Mesendoderm (in vitro differentiated cells): ENCODE measurements at regions not wholly inside any gene's neighbourhood (a gene's known extent, or its start where the extent isn't known, plus 50 kb on each side); places are given as distances from the start of the nearest gene placed in this dataset.

Source experiments
- DNase-seq: peaks from one replicate; pipeline ENCODE4 v3.0.0; 2013
- H2AK5ac ChIP-seq: 2 replicates; pipeline ENCODE4 v1.6.1; 2013; ENCODE audit warnings: low read length, inconsistent platforms
- H2BK120ac ChIP-seq: 2 replicates; pipeline ENCODE4 v1.6.1; 2013; ENCODE audit warnings: low read depth, mild to moderate bottlenecking, low read length, moderate library complexity, mixed read lengths
- H2BK15ac ChIP-seq: replicated peaks from 2 replicates; pipeline ENCODE4 v1.6.1; 2013; ENCODE audit warnings: low read depth, mild to moderate bottlenecking, moderate library complexity
- H2BK5ac ChIP-seq: 2 replicates; pipeline ENCODE4 v1.6.1; 2013; ENCODE audit warnings: low read length, inconsistent platforms
- H3K18ac ChIP-seq: 2 replicates; pipeline ENCODE4 v1.6.1; 2013; ENCODE audit warnings: mild to moderate bottlenecking, low read length, mixed read lengths
- H3K23ac ChIP-seq: one replicate; pipeline ENCODE4 v1.6.1; 2013; ENCODE audit warnings: low read length
- H3K27ac ChIP-seq: 2 replicates; pipeline ENCODE4 v1.5.1; 2013; ENCODE audit warnings: low read depth, mild to moderate bottlenecking, inconsistent platforms, low read length, moderate library complexity
- H3K27me3 ChIP-seq: 2 replicates; pipeline ENCODE4 v1.6.1; 2013; ENCODE audit warnings: low read length, control low read depth, mild to moderate bottlenecking, inconsistent platforms; ENCODE audit not compliant: insufficient read depth, poor library complexity
- H3K36me3 ChIP-seq: 2 replicates; pipeline ENCODE4 v1.6.1; 2013; ENCODE audit warnings: low read length, inconsistent platforms; ENCODE audit not compliant: control insufficient read depth, insufficient read depth
- H3K4ac ChIP-seq: one replicate; pipeline ENCODE4 v1.6.1; 2013; ENCODE audit warnings: low read depth, mild to moderate bottlenecking, low read length, moderate library complexity
- H3K4me1 ChIP-seq: 2 replicates; pipeline ENCODE4 v1.6.1; 2013; ENCODE audit warnings: low read depth, low read length, inconsistent platforms; ENCODE audit not compliant: control insufficient read depth
- H3K4me2 ChIP-seq: 2 replicates; pipeline ENCODE4 v1.6.1; 2013; ENCODE audit warnings: low read length
- H3K4me3 ChIP-seq: 2 replicates; pipeline ENCODE4 v1.5.1; 2013; ENCODE audit warnings: mild to moderate bottlenecking, low read length
- H3K56ac ChIP-seq: one replicate; pipeline ENCODE4 v1.6.1; 2013; ENCODE audit warnings: low read length
- H3K79me1 ChIP-seq: 2 replicates; pipeline ENCODE4 v1.6.1; 2013; ENCODE audit warnings: low read length, inconsistent platforms
- H3K79me2 ChIP-seq: 2 replicates; pipeline ENCODE4 v1.6.1; 2013; ENCODE audit warnings: mild to moderate bottlenecking, low read length; ENCODE audit not compliant: control insufficient read depth, insufficient read depth
- H3K9ac ChIP-seq: 2 replicates; pipeline ENCODE4 v1.6.1; 2013; ENCODE audit warnings: low read length, inconsistent platforms
- H4K5ac ChIP-seq: one replicate; pipeline ENCODE4 v1.6.1; 2013; ENCODE audit warnings: low read length
- H4K8ac ChIP-seq: one replicate; pipeline ENCODE4 v1.6.1; 2013; ENCODE audit warnings: low read depth, mild to moderate bottlenecking, control low read depth, low read length, moderate library complexity
- WGBS: extraction: QIAGEN DNeasy Blood & Tissue Kit; methylation state at CpG from one replicate; pipeline ENCODE4 v1.1.7; 2013; ENCODE audit warnings: low lambda C conversion rate, missing lambda C conversion rate; ENCODE audit not compliant: insufficient coverage; ENCODE audit errors: extremely low coverage; 5-methylcytosine and 5-hydroxymethylcytosine counted together

DNA sequence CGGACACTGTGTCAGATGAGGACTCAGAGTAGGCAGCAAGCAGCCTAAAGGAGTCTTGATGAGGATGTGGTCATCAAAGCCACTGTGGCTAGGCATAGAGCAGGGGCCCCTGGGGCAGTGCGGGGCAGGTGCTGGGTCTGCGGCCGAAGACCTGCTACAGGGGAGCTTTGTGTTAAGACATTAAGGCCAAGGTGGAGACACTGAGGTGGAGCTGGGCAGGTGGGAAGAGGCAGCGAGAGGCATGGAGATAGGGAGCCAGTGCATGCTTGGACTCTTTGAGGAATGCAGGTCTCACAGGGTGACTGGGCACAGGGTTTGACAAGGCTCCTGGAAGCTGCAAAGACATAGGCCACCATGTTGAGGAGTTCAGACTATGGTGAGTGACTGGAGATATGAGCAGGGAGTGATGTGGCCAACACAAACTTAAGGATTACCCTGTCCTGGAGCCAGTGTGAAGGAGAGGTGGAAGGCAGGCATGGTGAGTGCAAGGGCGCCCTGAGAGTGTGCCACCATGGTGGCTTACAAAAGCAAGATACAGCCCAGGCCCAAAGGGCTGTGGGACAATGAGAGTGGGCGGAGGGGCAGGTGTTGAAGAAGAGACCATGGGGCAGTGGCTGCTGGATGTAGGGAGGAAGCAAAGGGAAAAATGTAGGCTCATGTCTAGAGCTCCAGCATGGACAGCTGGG, 450.9 kb upstream of the HS6ST1 start:
- H3K4me3 ChIP-seq, result no peak overlapping the region
- no peak for DNase-seq
- no peak overlapping the region for H3K23ac ChIP-seq
- H2AK5ac ChIP-seq, result no peak overlapping the region
- H3K4me2 ChIP-seq, result no peak overlapping the region
- no peak overlapping the region for H4K5ac ChIP-seq
- no peak overlapping the region for H3K27ac ChIP-seq
- no peak overlapping the region for H3K18ac ChIP-seq
- H2BK15ac ChIP-seq, result no peak overlapping the region
- no peaks in the 10 kb centered on the region for H3K36me3 ChIP-seq
- H3K27me3 ChIP-seq, result no peaks in the 10 kb centered on the region
- H3K79me2 ChIP-seq, result no peaks in the 10 kb centered on the region
- no peaks in the 10 kb centered on the region for H3K79me1 ChIP-seq
- WGBS, result no CpG with 5 or more reads among the region's 7 CpGs
- H3K4ac ChIP-seq, result no peak overlapping the region
- no peak overlapping the region for H4K8ac ChIP-seq
- no peaks in the 10 kb centered on the region for H3K4me1 ChIP-seq
- no peak overlapping the region for H2BK120ac ChIP-seq
- no peak overlapping the region for H3K9ac ChIP-seq
- no peak overlapping the region for H2BK5ac ChIP-seq
- no peak overlapping the region for H3K56ac ChIP-seq

GRCh38 chr2:128770143-128771085, 451.7 kb upstream of the HS6ST1 start:
- Histone ChIP-seq H3K4me2 (no peak overlapping the region), H4K5ac (no peak overlapping the region), H2AK5ac (no peak overlapping the region), H3K4ac (no peak overlapping the region), H2BK5ac (no peak overlapping the region), H3K9ac (no peak overlapping the region), H3K56ac (no peak overlapping the region), H2BK15ac (no peak overlapping the region), H3K79me2 (no peaks in the 10 kb centered on the region), H3K27me3 (no peaks in the 10 kb centered on the region), H3K4me1 (no peaks in the 10 kb centered on the region), H3K23ac (no peak overlapping the region), H3K36me3 (no peaks in the 10 kb centered on the region), H3K4me3 (no peak overlapping the region), H3K79me1 (no peaks in the 10 kb centered on the region), H4K8ac (no peak overlapping the region), H3K27ac (no peak overlapping the region), H2BK120ac (no peak overlapping the region), H3K18ac (no peak overlapping the region)
- DNase-seq, result no peak
- no CpG with 5 or more reads among the region's 18 CpGs for WGBS

- no peak overlapping the region for H4K5ac ChIP-seq
- no peak overlapping the region for H2BK5ac ChIP-seq
- no peak overlapping the region for H3K9ac ChIP-seq
- no peak overlapping the region for H3K18ac ChIP-seq
- H3K27me3 ChIP-seq, result no peaks in the 10 kb centered on the region
- no peak overlapping the region for H2BK120ac ChIP-seq
- no peak overlapping the region for H3K56ac ChIP-seq
- no peak overlapping the region for H3K4ac ChIP-seq
- H2BK15ac ChIP-seq, result no peak overlapping the region
- no peaks in the 10 kb centered on the region for H3K79me2 ChIP-seq
- no CpG with 5 or more reads among the region's 2 CpGs for whole genome bisulfite sequencing
- H3K79me1 ChIP-seq, result no peaks in the 10 kb centered on the region
- no peak overlapping the region for H3K4me3 ChIP-seq
- no peaks in the 10 kb centered on the region for H3K4me1 ChIP-seq
- no peak overlapping the region for H2AK5ac ChIP-seq
- DNase-seq, result no peak
- no peaks in the 10 kb centered on the region for H3K36me3 ChIP-seq
- H3K27ac ChIP-seq, result no peak overlapping the region
- no peak overlapping the region for H3K4me2 ChIP-seq
- no peak overlapping the region for H3K23ac ChIP-seq
- H4K8ac ChIP-seq, result no peak overlapping the region
Observed at GRCh38 chr2:128771401-128771800, 452.7 kb upstream of the HS6ST1 start.

DNA sequence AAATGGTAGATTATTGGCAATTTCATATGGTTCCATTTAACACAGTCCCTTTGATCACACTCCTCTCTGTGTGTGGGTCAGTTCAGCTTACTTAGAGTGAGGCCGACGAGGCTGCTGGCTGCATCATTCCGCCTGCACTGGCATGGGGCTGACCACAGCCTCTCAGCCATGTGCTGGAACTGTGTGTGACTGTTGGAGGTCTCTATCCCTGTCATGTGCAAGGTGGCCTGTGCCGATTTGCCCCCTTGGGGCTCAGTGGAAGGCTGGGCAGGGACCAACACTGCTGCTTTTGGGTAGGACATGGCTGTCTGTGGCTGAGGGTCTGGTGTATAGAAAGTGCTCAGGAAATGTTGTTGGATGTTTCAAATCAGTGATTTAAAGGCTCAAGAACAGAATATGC, 454.0 kb upstream of the HS6ST1 start:
- no peaks in the 10 kb centered on the region for H3K79me1 ChIP-seq
- no peak overlapping the region for H2BK5ac ChIP-seq
- no peaks in the 10 kb centered on the region for H3K4me1 ChIP-seq
- no peak overlapping the region for H2BK120ac ChIP-seq
- H3K4me3 ChIP-seq, result no peak overlapping the region
- no peak overlapping the region for H4K5ac ChIP-seq
- H3K27me3 ChIP-seq, result no peaks in the 10 kb centered on the region
- no peak for DNase-seq
- H3K9ac ChIP-seq, result no peak overlapping the region
- H3K56ac ChIP-seq, result no peak overlapping the region
- H3K4ac ChIP-seq, result no peak overlapping the region
- H3K79me2 ChIP-seq, result no peaks in the 10 kb centered on the region
- H4K8ac ChIP-seq, result no peak overlapping the region
- no peaks in the 10 kb centered on the region for H3K36me3 ChIP-seq
- no peak overlapping the region for H3K18ac ChIP-seq
- no peak overlapping the region for H3K4me2 ChIP-seq
- no peak overlapping the region for H3K23ac ChIP-seq
- no peak overlapping the region for H2AK5ac ChIP-seq
- no peak overlapping the region for H3K27ac ChIP-seq
- H2BK15ac ChIP-seq, result no peak overlapping the region
- WGBS, result no CpG with 5 or more reads among the region's 4 CpGs

DNA sequence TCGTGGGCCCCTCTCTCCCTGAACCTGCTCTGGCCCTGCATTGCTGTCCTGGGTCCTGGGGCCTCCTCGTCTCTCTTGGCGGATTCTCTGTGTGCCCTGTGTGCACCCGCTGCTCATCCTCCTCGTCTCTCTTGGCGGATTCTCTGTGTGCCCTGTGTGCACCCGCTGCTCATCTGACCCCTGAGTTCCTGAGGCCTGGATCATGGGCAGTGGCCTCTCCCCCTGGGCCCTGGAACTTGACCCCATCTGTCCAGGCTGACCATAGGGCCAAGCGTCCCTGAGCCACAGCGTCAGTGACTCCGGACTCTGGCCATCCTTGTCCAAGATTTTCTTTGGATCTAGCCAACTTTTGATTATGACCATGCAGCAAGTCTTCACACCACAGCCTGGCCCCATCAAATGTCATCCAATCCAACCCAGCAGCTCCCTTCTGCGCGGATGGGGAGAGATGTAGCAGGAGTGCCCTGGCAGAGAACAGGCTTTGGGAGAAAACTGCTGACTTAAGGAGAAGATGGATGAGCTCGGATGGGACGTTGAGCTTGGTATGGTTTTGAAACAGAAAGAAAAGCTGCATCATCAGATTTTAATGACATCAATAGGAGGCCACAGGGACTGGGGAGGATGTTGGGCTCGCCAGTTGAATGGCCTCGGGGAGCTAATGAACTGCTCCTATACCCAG, 455.1 kb upstream of the HS6ST1 start:
- H3K9ac ChIP-seq, result no peak overlapping the region
- H3K56ac ChIP-seq, result no peak overlapping the region
- H2BK5ac ChIP-seq, result no peak overlapping the region
- H3K18ac ChIP-seq, result no peak overlapping the region
- no peak overlapping the region for H3K4me3 ChIP-seq
- no peak overlapping the region for H4K5ac ChIP-seq
- no peak overlapping the region for H3K23ac ChIP-seq
- H2BK15ac ChIP-seq, result no peak overlapping the region
- H2BK120ac ChIP-seq, result no peak overlapping the region
- no peak overlapping the region for H3K4me2 ChIP-seq
- H3K27me3 ChIP-seq, result no peaks in the 10 kb centered on the region
- no peak overlapping the region for H3K4ac ChIP-seq
- no peak for DNase-seq
- no CpG with 5 or more reads among the region's 16 CpGs for WGBS
- H4K8ac ChIP-seq, result no peak overlapping the region
- H3K36me3 ChIP-seq, result no peaks in the 10 kb centered on the region
- H2AK5ac ChIP-seq, result no peak overlapping the region
- no peaks in the 10 kb centered on the region for H3K4me1 ChIP-seq
- H3K79me1 ChIP-seq, result no peaks in the 10 kb centered on the region
- no peak overlapping the region for H3K27ac ChIP-seq
- H3K79me2 ChIP-seq, result no peaks in the 10 kb centered on the region
